IMR-90 (cell line): ENCODE measurements at regions not wholly inside any gene's neighbourhood (a gene's known extent, or its start where the extent isn't known, plus 50 kb on each side); places are given as distances from the start of the nearest gene placed in this dataset.

Experiments used
- MXI1 ChIP-seq: IDR thresholded peaks from 2 replicates; pipeline ENCODE4 v1.6.1; 2012; ENCODE audit warnings: low read depth, mild to moderate bottlenecking, low read length, moderate library complexity, borderline replicate concordance
- POLR2A ChIP-seq: IDR thresholded peaks from 2 replicates; pipeline ENCODE4 v1.6.1; 2012; ENCODE audit warnings: mild to moderate bottlenecking, low read depth, low read length
- RCOR1 ChIP-seq: IDR thresholded peaks from 2 replicates; pipeline ENCODE4 v1.6.1; 2012; ENCODE audit warnings: mild to moderate bottlenecking, low read length, improper control_type of control experiment; ENCODE audit not compliant: insufficient replicate concordance
- SMC3 ChIP-seq: fragments of 150-350 bp; IDR thresholded peaks from 2 replicates; pipeline ENCODE4 v1.6.1; 2016; ENCODE audit warnings: low read depth, mild to moderate bottlenecking, antibody characterized with exemption, low read length, moderate library complexity
- TF ChIP-seq, protein P1 (sequence below): conservative IDR thresholded peaks from 2 replicates; pipeline ENCODE4 v1.5.1; 2012; ENCODE audit warnings: mild to moderate bottlenecking, low read depth, low read length, improper control_type of control experiment

DNA sequence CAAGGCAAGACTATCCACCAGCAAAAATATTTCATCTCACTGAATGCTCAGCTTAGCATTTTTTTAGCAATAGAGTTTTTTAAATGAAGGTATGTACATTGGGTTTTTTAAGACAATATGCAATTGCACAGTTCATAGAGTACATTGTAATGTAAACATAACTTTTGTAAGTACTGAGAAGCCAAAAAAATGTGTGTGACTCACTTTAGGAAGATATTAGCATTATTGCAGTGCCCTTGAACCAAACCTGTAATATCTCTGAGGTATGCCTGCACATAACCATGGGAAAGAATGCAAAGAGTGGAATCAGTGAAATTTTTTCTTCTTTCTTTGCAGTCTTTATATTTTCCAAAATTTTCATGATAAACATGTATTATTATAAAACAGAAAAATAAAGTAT is 1533.3 kb upstream of the WWC1 start:
- TF ChIP-seq, protein P1, sequence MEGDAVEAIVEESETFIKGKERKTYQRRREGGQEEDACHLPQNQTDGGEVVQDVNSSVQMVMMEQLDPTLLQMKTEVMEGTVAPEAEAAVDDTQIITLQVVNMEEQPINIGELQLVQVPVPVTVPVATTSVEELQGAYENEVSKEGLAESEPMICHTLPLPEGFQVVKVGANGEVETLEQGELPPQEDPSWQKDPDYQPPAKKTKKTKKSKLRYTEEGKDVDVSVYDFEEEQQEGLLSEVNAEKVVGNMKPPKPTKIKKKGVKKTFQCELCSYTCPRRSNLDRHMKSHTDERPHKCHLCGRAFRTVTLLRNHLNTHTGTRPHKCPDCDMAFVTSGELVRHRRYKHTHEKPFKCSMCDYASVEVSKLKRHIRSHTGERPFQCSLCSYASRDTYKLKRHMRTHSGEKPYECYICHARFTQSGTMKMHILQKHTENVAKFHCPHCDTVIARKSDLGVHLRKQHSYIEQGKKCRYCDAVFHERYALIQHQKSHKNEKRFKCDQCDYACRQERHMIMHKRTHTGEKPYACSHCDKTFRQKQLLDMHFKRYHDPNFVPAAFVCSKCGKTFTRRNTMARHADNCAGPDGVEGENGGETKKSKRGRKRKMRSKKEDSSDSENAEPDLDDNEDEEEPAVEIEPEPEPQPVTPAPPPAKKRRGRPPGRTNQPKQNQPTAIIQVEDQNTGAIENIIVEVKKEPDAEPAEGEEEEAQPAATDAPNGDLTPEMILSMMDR: no peak
- TF ChIP-seq POLR2A: no peak
- no peak for TF ChIP-seq RCOR1
- TF ChIP-seq SMC3: no peak
- TF ChIP-seq MXI1: no peak
